ENCODE measurements at regions not wholly inside any gene's neighbourhood (a gene's known extent, or its start where the extent isn't known, plus 50 kb on each side); places are given as distances from the start of the nearest gene placed in this dataset.

- no peak for DNase-seq
Observed at GRCh38 chr2:217652761-217653639, 349.8 kb downstream of the TNS1 start.

GRCh38 chr2:217650716-217651360 is 352.0 kb downstream of the TNS1 start:
- no peak for DNase-seq

- no peak for DNase-seq
Observed at GRCh38 chr2:217650229-217650628, 352.6 kb downstream of the TNS1 start.

GRCh38 chr2:217647925-217648324 is 354.9 kb downstream of the TNS1 start:
- no peak for DNase-seq

GRCh38 chr2:217647226-217647625 is 355.6 kb downstream of the TNS1 start:
- no peak for DNase-seq

- DNase-seq = no peak
Observed at GRCh38 chr2:217645896-217646295, 356.9 kb downstream of the TNS1 start.

- DNase-seq = no peak
Observed at GRCh38 chr2:217643789-217644301, 358.9 kb downstream of the TNS1 start.

GRCh38 chr2:217642944-217643343 is 359.9 kb downstream of the TNS1 start:
- no peak for DNase-seq

GRCh38 chr2:217641960-217642359 is 360.8 kb downstream of the TNS1 start:
- no peak for DNase-seq

GRCh38 chr2:217639481-217639880 is 363.3 kb downstream of the TNS1 start:
- DNase-seq = no peak

- DNase-seq = no peak
Observed at GRCh38 chr2:217638533-217638932, 364.3 kb downstream of the TNS1 start.

- DNase-seq = no peak
Observed at GRCh38 chr2:217638031-217638430, 364.8 kb downstream of the TNS1 start.

GRCh38 chr2:217636991-217637561 is 365.7 kb downstream of the TNS1 start:
- no peak for DNase-seq

- DNase-seq = no peak
Observed at GRCh38 chr2:217636578-217636977, 366.2 kb downstream of the TNS1 start.

- no peak for DNase-seq
Observed at GRCh38 chr2:217634871-217635270, 367.9 kb downstream of the TNS1 start.

GRCh38 chr2:217632043-217632442 is 370.8 kb downstream of the TNS1 start:
- no peak for DNase-seq

- DNase-seq = no peak
Observed at GRCh38 chr2:217631115-217631514, 371.7 kb downstream of the TNS1 start.

GRCh38 chr2:217629347-217629746 is 373.4 kb downstream of the TNS1 start:
- DNase-seq = no peak

GRCh38 chr2:217628061-217628460 is 374.7 kb downstream of the TNS1 start:
- DNase-seq = no peak

- no peak for DNase-seq
Observed at GRCh38 chr2:217626926-217627325, 375.9 kb downstream of the TNS1 start.

GRCh38 chr2:217625557-217626169 is 377.1 kb downstream of the TNS1 start:
- no peak for DNase-seq

- no peak for DNase-seq
Observed at GRCh38 chr2:217623281-217623912, 379.4 kb downstream of the TNS1 start.

Measured in SHP77 treated with DMSO at 0.1 percent for 48 hours (cell line).